Large intestine (tissue), 3 donors: ENCODE measurements at regions not wholly inside any gene's neighbourhood (a gene's known extent, or its start where the extent isn't known, plus 50 kb on each side); places are given as distances from the start of the nearest gene placed in this dataset.

Experiments used
- DNase-seq, 2 donors: peaks; one replicate each; pipeline versions ENCODE4 v3.0.0 to v3.0.0-alpha.2; 2013
- H3K27ac ChIP-seq: one replicate; pipeline ENCODE4 v1.5.1; 2013; ENCODE audit warnings: low read length
- H3K27me3 ChIP-seq: 2 replicates; pipeline ENCODE4 v1.6.1; 2013; ENCODE audit warnings: low read length; ENCODE audit not compliant: control insufficient read depth, insufficient read depth
- H3K36me3 ChIP-seq: 2 replicates; pipeline ENCODE4 v1.6.1; 2013; ENCODE audit warnings: low read length; ENCODE audit not compliant: control insufficient read depth, insufficient read depth
- H3K4me1 ChIP-seq: one replicate; pipeline ENCODE4 v1.6.1; 2013; ENCODE audit warnings: low read length; ENCODE audit not compliant: control insufficient read depth, insufficient read depth
- H3K4me3 ChIP-seq: one replicate; pipeline ENCODE4 v1.5.1; 2013; ENCODE audit warnings: low read length
- H3K9me3 ChIP-seq: one replicate; pipeline ENCODE4 v1.6.1; 2013; ENCODE audit warnings: mild to moderate bottlenecking, low read depth, low read length, moderate library complexity; ENCODE audit not compliant: control insufficient read depth
- WGBS: methylation state at CpG from one replicate; pipeline ENCODE4 v1.1.5; 2013; ENCODE audit warnings: low lambda C conversion rate; ENCODE audit not compliant: insufficient coverage; 5-methylcytosine and 5-hydroxymethylcytosine counted together

DNA sequence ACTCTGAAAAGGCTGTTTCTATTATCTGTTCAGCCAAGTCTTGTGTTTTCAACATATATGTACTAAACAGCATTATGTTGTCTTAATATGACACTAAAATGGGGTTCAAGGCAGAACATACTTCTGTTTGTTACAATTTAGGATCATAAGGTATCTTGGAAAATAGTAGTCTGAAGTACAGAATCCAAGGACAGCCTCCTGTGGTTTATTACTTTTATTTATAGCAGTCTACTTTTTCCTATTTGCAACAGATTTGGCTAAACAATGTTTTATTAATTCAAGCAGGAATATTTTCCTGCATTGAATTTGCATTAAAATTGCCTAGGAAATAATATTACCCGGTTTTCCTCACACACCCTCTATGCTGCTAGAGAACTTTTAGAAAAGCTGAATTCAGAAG, 67.7 kb downstream of the PLEKHG1 start:
- Histone ChIP-seq H3K4me3 (no peak overlapping the region), H3K27ac (peak overlapping the region; percentile 50), H3K9me3 (no peaks in the 10 kb centered on the region), H3K27me3 (no peaks in the 10 kb centered on the region), H3K36me3 (no peaks in the 10 kb centered on the region), H3K4me1 (peaks cover 11% of the 10 kb centered on the region)
- 86% methylated on average over 1 of the region's 1 CpG for WGBS
- no peak for DNase-seq

DNA sequence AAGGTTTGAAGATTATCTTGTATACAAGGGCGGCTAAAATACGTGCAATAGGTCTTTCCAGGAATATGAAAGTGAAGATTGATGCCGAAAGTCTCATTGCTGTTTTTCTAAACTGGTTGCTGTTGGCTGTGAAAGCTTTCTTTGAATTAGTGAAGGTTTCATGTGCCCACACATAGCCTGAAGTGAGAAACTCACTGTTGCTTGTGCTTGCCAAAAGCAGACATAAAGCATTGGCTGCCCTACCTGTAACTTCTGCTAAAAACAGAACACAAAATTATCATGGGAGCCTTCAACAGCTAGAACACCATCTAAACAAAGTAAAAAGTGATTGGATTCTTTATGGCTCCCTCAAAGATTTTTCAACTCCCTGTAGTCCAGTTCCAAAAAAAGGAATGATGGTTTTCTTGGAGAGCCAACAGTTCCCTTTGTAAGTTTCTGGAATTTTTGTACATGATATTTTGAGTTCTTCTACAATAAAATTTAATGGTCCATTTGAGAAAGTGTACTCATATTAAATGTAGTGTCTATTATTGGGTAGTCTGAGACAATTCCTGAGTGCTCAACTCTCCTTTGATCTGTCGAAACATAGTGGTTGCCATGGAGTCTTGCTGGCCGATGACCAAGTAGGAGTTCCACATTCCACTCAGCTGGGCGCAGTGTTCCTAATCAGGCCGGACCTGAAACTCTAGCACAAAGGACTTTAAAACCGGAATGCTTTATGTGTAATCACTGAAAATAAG, 68.5 kb downstream of the PLEKHG1 start:
- no peaks in the 10 kb centered on the region for H3K9me3 ChIP-seq
- 0% methylated on average over 1 of the region's 8 CpGs for WGBS
- H3K36me3 ChIP-seq, result no peaks in the 10 kb centered on the region
- H3K4me1 ChIP-seq, result peaks cover 11% of the 10 kb centered on the region
- peak overlapping the region; percentile 50 for H3K27ac ChIP-seq
- no peaks in the 10 kb centered on the region for H3K27me3 ChIP-seq
- DNase-seq, result peak; percentile 90 to 93
- H3K4me3 ChIP-seq, result no peak overlapping the region

DNA sequence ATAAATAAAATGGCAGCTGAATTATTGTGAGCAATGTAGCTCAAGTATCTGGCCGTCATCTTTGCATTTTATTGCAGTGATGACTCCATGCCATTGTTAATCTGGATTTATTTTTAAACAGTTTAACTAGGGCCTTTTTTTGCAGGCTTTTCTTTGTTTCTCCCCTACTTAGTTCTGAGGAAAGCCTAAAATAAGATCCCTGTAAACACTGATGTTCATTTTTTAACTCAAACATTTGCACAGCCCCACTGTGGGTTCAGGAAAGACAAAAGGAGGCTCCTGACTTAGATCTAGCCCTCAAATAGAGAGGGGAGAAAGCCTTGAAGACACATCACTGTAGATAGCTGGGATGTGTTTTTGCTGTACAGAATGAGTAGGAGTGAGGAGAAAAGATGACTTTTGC, 69.2 kb downstream of the PLEKHG1 start:
- 17% methylated on average over 1 of the region's 1 CpG for WGBS
- H3K27ac ChIP-seq, result peak overlapping the region; percentile 50
- H3K9me3 ChIP-seq, result no peaks in the 10 kb centered on the region
- no peak overlapping the region for H3K4me3 ChIP-seq
- H3K36me3 ChIP-seq, result no peaks in the 10 kb centered on the region
- H3K27me3 ChIP-seq, result no peaks in the 10 kb centered on the region
- no peak for DNase-seq
- peaks cover 17% of the 10 kb centered on the region for H3K4me1 ChIP-seq

DNA sequence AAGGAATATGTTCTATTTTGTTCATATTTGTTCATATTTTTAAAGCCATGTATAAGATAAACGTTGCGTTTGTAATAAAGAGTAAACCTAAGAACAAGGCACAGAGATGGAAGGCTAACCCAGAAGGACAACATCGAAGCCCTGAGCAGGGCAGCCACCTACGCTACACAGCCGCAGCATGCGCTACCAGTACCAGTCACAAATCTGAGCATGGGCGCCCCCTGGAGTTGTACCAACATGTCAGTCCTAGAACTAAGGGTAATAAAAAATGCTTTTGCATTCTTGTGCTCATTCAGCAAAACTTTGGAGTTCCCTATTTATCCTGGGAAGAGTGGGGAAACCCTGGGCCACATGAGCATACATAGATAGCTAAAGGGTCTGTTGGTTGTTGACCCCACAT, 70.6 kb downstream of the PLEKHG1 start:
- no peak overlapping the region for H3K27ac ChIP-seq
- DNase-seq, result no peak
- no peaks in the 10 kb centered on the region for H3K9me3 ChIP-seq
- H3K4me3 ChIP-seq, result no peak overlapping the region
- no peaks in the 10 kb centered on the region for H3K36me3 ChIP-seq
- peaks cover 20% of the 10 kb centered on the region for H3K4me1 ChIP-seq
- 94% methylated on average over 2 of the region's 7 CpGs for WGBS
- H3K27me3 ChIP-seq, result peaks cover 2% of the 10 kb centered on the region

DNA sequence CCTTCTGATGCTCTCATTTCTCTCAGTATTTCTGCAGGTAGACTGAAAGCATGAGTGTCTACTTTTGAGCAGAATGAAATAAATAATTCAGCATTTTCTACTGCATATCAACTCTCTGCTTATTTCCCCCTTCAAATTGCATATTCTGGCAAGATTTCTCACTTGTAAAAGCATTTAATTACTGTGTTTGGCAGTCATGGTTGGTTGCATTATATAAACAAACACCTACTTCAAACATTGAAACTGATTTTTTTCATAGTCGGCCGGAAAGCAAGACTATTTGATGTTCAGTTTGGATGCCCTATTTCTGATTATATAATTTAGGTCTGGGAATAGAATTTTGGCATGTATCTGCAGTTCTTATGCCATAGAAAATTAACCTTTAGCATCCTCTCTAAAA, 73.1 kb downstream of the PLEKHG1 start:
- Histone ChIP-seq H3K27me3 (peaks cover 2% of the 10 kb centered on the region), H3K4me1 (peaks cover 20% of the 10 kb centered on the region), H3K27ac (no peak overlapping the region), H3K36me3 (no peaks in the 10 kb centered on the region), H3K9me3 (no peaks in the 10 kb centered on the region), H3K4me3 (no peak overlapping the region)
- DNase-seq, result no peak
- WGBS, result no CpG with 5 or more reads among the region's 2 CpGs

DNA sequence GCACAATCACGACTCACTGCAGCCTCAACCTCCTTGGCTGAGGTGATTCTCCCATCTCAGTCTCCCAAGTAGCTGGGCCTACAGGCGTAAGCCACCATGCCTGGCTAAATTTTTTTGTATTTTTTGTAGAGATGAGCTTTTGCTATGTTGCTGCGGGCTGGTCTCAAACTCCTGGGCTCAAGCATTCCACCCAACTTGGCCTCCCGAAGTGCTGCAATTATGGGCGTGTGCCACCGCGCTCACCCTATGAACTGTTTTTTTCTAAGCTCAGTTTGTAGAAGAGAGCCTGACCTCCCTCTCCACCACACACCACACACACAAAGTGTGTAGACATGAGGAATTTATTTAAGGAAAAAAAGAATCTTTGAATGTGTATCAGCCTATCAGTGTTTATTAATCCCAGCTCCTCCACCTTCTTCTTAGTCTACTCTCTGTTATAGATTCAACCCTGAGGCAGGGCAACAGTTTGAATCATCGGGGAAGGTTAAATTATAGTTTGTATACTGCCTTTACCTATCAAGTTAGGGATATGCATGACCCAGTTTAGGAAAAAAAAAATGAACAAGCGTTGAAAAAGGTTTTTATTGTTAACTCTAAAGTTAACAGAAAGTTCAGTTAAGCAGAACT, 74.1 kb downstream of the PLEKHG1 start:
- peak in 1 of 2 donors; percentile 41 for DNase-seq
- Histone ChIP-seq H3K9me3 (no peaks in the 10 kb centered on the region), H3K27me3 (peaks cover 2% of the 10 kb centered on the region), H3K4me1 (peaks cover 14% of the 10 kb centered on the region), H3K36me3 (no peaks in the 10 kb centered on the region), H3K4me3 (no peak overlapping the region), H3K27ac (peak overlapping the region; percentile 56)
- WGBS, result 39% methylated on average over 3 of the region's 9 CpGs

DNA sequence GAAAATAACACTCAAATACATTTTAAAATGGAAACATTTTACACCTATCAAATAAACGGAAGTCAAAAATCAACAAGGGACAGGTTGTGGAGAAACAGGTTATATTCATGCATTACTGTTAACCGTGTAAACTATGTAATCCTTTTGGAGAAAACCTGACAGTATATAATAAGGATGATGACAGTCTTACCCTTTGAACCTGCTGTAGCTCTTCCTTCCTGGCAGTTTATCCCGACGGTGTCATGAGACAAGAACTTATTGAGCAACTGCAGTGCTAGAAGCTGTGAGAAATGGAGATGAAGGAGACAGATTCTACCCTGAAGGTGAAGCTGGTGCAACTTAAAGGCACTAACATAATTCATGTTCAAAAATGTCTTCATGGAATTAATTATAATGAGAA, 76.7 kb downstream of the PLEKHG1 start:
- DNase-seq, result peak; percentile 49 to 67
- Histone ChIP-seq H3K4me1 (peaks cover 9% of the 10 kb centered on the region), H3K36me3 (no peaks in the 10 kb centered on the region), H3K27me3 (peaks cover 2% of the 10 kb centered on the region), H3K4me3 (no peak overlapping the region), H3K9me3 (no peaks in the 10 kb centered on the region), H3K27ac (no peak overlapping the region)
- no CpG with 5 or more reads among the region's 4 CpGs for WGBS

DNA sequence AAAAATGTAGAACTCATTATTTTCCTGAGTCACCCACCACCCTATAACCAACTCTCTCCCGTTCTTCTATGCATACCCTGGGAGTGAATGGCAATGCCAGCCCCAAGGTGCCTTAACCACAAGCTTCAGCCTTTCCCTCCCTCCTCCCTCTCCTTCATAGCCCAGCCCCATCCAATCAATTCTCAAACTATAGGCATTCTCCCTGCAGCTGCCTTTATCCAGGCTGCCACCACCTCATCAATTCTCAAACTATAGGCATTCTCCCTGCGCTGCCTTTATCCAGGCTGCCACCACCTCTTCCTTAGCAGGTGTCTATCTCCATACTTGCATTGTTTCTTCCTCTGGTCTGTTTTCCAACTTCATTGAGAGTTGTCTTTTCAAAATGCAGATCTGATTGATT, 77.1 kb downstream of the PLEKHG1 start:
- H3K36me3 ChIP-seq, result no peaks in the 10 kb centered on the region
- H3K4me1 ChIP-seq, result peaks cover 9% of the 10 kb centered on the region
- no peak for DNase-seq
- no peak overlapping the region for H3K4me3 ChIP-seq
- H3K27ac ChIP-seq, result no peak overlapping the region
- peaks cover 2% of the 10 kb centered on the region for H3K27me3 ChIP-seq
- WGBS, result 100% methylated on average over 1 of the region's 2 CpGs
- no peaks in the 10 kb centered on the region for H3K9me3 ChIP-seq

DNA sequence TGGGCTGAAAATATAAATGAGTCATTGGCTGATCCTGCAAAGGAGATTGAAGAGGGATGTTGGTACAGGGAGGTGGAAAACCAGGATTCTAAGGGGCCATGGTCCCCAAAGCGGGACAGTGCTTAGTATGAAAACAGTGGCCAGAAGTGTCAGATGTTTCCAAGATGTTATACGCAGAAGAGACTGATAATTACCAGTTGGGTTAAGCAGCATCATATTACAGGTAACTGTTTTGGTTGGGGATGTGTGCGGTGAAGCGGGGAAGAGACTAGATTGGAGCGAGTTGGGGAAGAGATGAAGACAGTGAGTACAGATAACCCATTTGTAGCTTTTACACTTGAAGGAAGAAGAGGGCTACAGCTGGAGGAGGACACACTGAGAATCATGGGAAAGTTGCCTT, 80.8 kb downstream of the PLEKHG1 start:
- H3K27me3 ChIP-seq, result no peaks in the 10 kb centered on the region
- H3K4me1 ChIP-seq, result no peaks in the 10 kb centered on the region
- 88% methylated on average over 4 of the region's 5 CpGs for WGBS
- H3K4me3 ChIP-seq, result no peak overlapping the region
- no peaks in the 10 kb centered on the region for H3K9me3 ChIP-seq
- DNase-seq, result no peak
- H3K36me3 ChIP-seq, result no peaks in the 10 kb centered on the region
- H3K27ac ChIP-seq, result no peak overlapping the region

DNA sequence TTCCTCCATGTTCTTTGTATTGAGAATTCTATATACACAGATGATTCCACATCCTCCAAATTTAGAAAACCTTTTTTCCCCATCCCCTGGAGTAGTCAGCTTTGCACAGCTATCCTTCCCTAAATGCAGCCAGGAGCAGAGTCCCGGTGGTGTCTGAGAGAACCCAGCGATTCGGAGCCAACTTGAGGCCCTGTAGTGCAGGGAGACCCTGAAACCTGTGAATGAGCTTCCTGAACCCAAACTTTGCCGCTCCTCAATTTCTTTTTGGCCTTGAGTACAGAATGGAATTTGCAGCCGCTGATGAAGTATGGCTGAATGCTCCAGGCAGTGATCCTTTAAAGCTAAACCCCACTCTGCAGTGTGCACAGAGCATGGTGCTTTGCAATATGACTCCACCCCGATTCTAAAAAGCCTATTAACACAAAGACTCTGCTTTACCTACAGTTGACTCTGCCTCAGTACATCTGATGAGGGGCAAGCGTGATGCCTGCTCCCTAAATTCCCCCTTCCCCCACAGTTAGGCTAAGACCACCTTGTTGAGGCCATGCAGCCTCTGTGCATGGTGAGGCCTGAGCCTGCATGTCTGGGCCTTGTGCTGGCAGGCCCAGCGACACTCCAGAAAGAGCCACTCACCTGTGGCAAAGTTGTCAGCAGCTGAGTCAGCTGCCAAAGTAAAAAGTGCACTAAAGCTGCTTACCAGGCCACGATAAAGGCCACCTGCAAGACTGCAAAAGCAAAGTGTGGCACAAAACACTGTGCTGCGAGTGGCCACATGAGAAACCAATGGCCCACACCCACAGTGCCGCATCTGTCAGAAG, 82.1 kb downstream of the PLEKHG1 start:
- no peak for DNase-seq
- H3K4me3 ChIP-seq, result no peak overlapping the region
- no peaks in the 10 kb centered on the region for H3K36me3 ChIP-seq
- H3K27me3 ChIP-seq, result no peaks in the 10 kb centered on the region
- no peaks in the 10 kb centered on the region for H3K4me1 ChIP-seq
- no CpG with 5 or more reads among the region's 11 CpGs for WGBS
- no peaks in the 10 kb centered on the region for H3K9me3 ChIP-seq
- no peak overlapping the region for H3K27ac ChIP-seq
